ENCODE measurements at regions not wholly inside any gene's neighbourhood (a gene's known extent, or its start where the extent isn't known, plus 50 kb on each side); places are given as distances from the start of the nearest gene placed in this dataset.
"Not testable (repeated sequence)": the region's sequence is repeated elsewhere in the genome, so short reads cannot be mapped to it uniquely, and the experiment has no call there.

DNA sequence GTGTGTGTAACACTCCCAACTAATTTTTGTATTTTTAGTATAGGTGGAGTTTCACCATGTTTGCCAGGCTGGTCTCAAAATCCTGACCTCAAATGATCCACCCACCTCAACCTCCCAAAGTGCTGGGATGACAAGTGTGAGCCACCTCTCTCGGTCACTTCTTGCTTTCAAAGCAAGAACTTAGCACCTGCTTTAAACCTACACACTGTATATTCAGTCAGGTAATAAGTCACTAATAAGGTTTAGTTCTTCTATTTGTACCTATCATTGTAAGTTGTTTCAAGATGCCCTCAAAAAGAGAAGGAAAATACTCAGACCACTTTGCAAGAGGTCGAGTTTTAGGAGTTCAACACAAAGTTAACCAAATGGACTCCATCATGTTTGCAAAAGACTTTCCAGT, 431.3 kb downstream of the MRPL39 start:
- in situ Hi-C loops (cut with MboI; ENCODE audit: low sequenced_read_pairs), result no loop called here

DNA sequence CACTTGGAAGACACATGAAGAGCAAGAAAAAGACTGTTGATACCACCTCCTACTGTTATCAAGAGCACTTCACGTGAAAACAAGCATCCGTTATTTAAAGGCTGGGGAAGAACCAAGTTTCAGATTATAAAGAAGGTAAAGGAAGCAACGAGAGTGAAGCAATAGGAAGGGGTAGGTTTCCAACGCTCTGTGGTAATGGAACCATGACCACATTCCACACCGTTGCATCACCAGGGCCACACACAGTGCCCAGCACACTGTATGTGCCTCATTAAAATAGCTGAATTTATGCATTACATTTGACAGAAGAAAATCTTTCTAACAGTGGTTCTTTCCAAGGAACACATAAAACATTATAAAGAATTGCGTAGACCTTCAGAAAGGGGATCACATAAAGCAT, 435.8 kb downstream of the MRPL39 start:
- in situ Hi-C loops (cut with MboI; ENCODE audit: low sequenced_read_pairs), result no loop called here

DNA sequence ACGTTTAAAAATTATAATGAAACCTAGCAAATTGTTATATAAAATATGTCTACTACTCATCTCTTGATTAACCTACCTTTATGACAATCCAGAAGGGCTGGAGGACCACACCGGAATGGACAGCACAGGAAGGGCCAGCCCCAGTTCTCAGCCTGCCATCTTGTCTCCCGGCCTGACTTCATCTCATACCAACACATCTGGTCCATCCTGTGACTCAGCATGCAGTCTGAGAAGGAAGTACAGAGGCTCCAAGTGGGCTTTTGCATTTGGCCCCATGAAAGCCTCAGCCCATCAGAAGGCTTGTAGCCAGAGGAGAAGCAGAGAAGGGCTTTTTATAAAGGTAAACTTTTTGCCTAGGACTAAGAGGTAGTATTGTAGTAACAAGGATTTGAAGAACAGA, 436.6 kb downstream of the MRPL39 start:
- in situ Hi-C loops (cut with MboI; ENCODE audit: low sequenced_read_pairs), result no loop called here

DNA sequence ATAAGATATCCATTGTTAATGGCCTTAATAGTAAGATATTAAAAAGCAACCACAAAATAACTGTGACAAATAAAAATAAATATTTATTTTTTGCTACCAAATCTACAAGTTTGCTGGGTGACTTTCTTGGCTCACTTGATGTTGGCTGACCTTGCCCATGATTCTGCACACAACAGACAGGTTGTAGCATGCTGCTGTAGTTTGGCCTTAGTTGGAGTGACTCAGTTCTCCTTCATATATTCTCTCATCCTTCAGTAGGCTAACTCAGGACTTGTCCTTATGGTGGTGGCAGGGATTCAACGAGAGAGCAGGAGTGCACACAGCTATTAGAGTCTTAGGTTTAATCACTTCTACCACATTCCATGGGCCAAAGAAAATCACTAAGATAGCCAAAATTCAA, 437.9 kb downstream of the MRPL39 start:
- in situ Hi-C loops (cut with MboI; ENCODE audit: low sequenced_read_pairs), result no loop called here

DNA sequence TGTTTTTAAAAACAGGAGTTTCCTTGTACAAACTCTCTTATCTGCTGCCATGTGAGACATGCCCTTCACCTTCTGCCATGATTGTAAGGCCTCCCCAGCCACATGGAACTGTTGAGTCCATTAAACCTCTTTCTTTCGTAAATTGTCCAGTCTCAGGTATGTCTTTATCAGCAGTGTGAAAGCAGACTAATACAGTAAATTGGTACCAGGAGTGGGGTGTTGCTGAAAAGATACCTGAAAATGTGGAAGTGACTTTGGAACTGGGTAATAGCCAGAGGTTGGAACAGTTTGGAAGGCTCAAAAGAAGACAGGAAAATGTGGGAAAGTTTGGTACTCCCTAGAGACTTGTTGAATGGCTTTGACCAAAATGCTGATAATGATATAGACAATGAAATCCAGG, 440.4 kb downstream of the MRPL39 start:
- in situ Hi-C loops (cut with MboI; ENCODE audit: low sequenced_read_pairs), result not testable (repeated sequence)

DNA sequence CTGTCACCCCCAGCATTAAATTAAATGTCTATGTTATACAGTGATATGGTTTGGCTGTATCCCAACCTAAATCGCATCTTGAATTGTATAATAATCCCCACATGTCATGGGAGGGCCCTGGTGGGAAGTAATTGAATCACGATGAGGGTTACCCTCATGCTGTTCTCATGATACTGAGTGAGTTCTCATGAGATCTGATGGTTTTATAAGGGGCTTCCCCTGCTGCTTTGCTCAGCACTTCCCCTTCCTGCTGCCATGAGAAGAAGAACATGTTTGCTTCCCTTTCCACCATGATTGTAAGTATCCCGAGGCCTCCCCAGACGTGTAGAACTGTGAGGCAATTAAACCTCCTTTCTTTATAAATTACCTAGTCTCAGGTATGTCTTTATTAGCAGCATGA, 445.7 kb downstream of the MRPL39 start:
- in situ Hi-C loops (cut with MboI; ENCODE audit: low sequenced_read_pairs), result no loop called here

DNA sequence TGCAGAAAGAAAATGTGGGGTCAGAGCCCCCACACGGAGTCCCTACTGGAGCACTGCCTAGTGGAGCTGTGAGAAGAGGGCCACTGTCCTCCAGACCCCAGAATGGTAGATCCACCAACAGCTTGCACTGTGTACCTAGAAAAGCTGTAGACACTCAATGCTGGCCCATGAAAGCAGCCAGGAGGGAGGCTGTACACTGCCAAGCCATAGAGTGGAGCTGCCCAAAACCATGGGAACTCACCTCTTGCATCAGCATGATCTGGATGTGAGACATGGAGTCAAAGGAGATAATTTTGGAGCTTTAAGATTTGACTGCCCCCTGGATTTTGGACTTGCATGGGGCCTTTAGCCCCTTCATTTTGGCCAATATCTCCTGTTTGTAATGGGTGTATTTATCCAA, 452.3 kb downstream of the MRPL39 start:
- in situ Hi-C loops (cut with MboI; ENCODE audit: low sequenced_read_pairs), result not testable (repeated sequence)

DNA sequence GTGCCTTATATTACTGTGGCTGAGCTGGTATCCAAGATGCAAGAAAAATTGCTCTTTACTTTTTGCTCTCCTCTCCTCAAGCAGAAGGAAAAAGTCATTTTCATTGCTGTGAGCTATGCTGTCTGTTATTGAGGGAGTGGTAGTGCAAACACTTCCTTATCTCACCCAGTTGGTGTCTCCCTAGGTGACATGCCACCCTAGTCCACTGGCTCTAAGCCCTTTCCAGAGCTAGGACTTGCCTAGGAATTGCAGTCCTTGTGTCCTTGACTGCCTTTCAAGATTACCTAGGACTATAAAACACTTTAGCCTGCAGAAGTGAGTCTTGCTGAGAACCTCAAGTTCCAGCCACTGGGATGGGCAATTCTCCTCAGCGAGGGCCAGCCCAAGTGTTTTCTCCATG, 458.3 kb downstream of the MRPL39 start:
- in situ Hi-C loops (cut with MboI; ENCODE audit: low sequenced_read_pairs), result no loop called here

DNA sequence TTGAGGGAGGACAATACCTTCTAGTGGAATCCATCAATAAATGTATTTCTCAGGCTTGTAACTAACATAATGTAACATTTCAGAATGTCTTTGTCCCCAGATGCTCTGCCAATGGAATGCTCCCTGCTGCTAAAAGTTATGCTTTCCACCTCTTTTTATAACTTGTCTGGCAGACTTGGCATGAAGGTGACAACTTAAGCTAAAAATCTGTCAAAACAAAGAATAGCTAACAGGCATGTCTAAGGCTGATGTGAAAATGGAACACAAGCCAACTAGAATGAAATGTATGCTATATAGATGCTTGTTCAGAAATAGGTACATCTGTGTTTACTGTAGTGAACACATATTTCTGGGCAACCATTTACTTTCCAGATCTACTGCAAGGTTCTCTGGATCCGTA, 467.9 kb downstream of the MRPL39 start:
- in situ Hi-C loops (cut with MboI; ENCODE audit: low sequenced_read_pairs), result no loop called here

DNA sequence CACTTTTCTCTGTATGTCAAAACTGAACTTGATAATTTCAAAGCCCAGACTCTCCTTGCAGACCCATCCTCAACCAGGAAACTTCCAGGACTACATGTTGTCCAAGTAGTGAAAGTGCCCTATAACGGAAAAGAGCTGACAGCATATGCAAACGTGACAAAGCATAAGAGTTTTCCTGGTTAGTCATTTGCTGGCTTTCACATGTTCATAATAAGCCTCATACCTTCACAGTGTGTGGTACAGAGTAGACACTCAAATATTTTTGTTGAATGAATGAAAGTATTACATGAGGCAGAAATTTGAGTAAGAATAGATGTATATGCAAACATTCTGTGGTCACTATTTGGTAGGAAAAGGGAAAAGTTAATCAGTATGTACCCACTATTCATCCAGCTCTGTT, 473.3 kb downstream of the MRPL39 start:
- in situ Hi-C loops (cut with MboI; ENCODE audit: low sequenced_read_pairs), result no loop called here

DNA sequence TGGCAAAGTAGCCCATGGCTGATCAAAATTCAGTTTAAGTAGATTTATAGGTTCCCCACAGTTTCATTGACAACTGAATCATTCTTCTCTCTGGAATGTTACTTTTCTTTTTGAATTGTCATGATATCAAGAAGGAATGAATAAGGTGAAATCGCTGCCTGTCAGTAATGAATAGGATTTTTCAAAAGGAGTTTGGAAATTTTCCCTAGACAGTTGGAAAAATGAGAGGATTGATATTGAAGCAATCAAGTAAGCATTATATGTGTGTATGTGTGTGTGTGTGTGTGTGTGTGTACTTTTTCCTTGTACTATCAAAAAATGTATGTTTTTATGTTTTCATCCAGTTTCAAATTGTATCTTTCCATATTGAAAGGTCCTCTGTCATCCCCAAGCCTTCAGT, 479.5 kb downstream of the MRPL39 start:
- in situ Hi-C loops (cut with MboI; ENCODE audit: low sequenced_read_pairs), result no loop called here

DNA sequence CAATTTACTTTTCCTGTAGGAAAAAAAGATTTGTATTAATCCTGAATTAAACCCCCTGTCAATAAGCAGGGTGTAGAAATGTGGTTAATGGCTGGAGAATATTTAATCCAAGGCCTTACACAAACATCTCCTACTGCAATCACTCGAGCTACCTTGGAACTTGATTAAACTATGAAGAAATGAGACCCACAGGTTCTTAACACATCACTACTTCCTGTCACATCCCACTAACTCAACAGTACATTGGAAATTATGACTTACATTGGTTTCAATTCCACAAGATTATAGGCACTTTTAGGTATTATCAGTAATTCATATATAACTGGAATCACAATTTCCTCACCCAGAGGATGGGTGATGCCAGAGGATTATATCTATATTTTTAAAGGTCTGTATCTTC, 480.3 kb downstream of the MRPL39 start:
- in situ Hi-C loops (cut with MboI; ENCODE audit: low sequenced_read_pairs), result no loop called here

DNA sequence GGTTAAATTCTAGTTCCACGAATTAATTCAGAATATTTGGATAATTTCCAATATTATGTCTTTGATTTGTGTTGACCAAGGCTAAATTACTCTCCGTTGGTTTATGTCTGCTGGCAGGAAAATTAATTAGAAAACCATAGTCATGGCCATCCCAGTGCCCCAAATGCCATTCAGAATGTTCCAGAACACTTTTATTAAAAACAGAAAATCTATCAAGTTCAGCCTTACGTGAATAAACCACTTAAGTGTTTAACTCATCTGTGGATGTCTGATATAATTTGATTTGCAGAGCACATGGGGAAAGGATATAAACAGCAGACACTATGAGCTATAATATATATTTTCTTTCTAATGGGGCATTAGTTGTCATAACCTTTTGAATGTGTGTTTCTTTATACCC, 480.7 kb downstream of the MRPL39 start:
- in situ Hi-C loops (cut with MboI; ENCODE audit: low sequenced_read_pairs), result no loop called here

DNA sequence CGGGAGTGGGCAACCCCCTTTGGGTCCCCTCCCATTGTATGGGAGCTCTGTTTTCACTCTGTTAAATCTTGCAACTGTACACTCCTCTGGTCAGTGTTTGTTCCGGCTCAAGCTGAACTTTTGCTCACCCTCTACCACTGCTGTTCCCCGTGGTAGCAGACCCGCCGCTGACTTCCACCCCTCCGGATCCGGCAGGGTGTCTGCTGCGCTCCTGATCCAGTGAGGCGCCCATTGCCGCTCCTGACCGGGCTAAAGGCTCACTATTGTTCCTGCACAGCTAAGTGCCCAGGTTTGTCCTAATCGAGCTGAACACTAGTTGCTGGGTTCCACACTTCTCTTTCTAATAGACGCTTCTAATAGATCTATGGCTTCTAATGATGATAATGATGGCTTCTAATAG, 488.6 kb downstream of the MRPL39 start:
- in situ Hi-C loops (cut with MboI; ENCODE audit: low sequenced_read_pairs), result no loop called here

DNA sequence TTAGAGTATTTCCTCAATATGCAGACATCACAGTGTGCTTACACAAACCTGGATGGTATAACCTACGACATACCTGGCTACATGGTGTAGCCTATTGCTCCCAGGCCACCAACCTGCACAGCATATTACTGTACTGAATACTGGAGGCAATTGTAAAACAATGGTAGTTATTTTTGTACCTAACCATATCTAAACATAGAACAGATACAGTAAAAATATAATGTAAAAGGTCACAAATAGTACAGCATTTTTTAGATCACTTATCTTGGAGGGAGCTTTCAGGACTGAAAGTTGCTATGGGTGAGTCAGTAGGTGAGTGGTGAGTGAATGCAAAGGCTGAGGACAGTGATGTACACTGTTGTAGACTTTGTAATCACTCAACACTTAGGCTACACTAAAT, 492.3 kb downstream of the MRPL39 start:
- in situ Hi-C loops (cut with MboI; ENCODE audit: low sequenced_read_pairs), result no loop called here

DNA sequence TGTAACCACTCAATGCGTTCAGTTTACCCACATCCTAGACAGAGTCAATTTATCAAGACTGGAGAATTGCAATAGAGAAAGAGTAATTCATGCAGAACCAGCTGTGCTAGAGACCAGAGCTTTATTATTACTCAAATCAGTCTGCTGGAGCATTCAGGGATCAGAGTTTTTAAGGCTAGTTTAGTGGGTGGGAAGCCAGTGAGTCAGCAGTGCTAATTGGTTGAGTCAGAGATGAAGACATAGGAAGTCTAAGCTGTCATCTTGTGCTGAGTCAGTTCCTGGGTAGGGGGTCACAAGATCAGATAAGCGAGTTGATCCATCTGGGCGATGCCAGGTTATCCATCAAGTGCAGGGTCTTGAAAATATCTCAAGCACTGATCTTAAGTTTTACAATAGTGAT, 499.6 kb downstream of the MRPL39 start:
- in situ Hi-C loops (cut with MboI; ENCODE audit: low sequenced_read_pairs), result no loop called here

DNA sequence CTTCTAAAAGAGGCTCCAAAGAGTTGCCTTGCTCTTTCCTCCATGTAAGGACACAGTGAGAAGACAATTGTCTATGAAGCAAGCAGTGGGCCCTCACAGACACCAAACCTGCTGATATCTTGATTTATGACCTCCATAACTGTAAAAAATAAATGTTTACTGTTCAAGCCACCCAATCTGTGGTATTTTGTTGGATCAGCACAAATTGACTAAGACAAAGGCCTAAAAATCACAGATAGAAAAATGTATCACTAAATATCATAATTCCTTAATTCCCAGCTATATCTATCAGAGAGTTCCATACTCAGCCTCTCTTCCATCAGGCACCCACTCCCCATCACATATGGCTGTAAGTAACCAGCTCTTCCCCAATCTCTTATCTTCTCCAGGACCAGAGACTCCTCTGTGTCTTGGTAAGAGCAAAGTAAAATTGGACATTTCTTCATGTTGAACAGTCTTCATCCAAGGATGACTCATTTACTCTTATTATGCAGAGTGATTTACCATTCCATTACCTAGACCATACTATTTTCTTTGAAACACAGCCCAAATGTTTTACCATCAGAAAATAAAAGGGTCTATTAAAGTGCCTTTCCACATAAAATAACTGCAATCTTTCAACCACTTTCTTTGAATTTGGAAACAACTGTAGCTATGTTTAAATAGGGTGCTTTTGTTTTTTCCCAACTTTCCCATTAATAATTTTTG, 503.6 kb downstream of the MRPL39 start:
- in situ Hi-C loops (cut with MboI; ENCODE audit: low sequenced_read_pairs), result no loop called here

DNA sequence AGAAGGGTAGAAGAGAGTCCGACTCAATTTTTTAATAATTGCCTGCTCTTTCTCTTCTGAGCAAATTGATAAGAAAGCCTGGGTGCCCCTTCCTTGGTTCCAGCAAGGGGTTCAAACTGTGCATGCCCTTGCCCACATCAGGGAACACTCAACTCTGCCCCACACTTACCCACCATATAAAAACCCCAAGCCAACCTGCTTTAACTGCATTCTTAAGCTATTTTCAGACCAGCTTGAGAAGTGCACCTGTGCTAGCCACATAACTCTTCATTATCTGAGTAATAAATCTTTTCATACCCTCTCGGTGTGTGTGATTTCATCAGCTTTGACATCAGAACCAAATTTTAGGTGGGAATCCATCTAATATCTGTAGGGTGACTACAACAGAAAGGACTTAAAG, 509.6 kb downstream of the MRPL39 start:
- in situ Hi-C loops (cut with MboI; ENCODE audit: low sequenced_read_pairs), result no loop called here

DNA sequence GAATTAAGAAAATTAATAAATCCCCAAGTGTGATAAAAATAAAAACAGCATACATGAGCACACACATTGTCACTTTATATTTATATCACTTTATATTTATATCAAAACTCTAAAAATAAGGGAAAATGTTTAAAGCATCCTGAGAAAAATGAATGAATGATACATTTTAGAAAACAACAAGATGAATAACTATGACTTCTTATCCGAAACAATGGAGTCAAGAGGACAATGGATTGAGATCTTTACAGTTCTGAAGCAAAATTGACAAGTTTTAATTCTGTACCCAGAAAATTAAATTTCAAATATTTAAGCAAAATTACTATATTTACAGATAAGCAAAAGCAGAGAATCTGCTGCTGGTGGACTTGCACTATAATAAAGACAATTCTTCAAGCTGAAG, 512.6 kb downstream of the MRPL39 start:
- in situ Hi-C loops (cut with MboI; ENCODE audit: low sequenced_read_pairs), result no loop called here

DNA sequence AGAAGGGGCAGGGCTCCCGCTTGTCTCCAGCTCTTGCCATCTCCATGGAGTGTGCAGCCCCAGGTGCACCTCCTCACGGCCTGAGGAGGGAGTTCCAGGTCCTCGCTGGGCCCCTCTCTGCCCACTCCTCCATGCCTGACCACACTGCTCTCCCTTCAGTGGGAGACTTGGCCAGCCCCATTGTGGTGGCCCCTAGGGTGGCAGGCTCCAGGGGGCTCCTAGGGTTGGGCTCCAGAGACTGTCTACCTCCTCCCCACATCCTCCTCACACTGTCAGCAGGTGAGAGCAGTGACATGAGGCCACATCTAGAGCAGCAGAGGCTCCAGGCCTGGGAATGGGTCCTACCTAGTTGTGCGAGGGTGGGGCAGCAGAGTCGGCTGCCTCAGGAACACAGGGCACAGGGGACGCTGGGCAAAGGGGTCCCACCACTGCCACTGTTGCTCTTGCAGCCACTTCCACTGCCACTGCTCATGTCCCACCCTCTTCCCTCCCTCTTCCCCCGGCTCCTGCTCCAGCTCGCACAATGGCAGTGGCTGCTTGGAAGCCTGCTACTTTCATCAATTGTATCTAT, 514.8 kb downstream of the MRPL39 start:
- in situ Hi-C loops (cut with MboI; ENCODE audit: low sequenced_read_pairs), result no loop called here

DNA sequence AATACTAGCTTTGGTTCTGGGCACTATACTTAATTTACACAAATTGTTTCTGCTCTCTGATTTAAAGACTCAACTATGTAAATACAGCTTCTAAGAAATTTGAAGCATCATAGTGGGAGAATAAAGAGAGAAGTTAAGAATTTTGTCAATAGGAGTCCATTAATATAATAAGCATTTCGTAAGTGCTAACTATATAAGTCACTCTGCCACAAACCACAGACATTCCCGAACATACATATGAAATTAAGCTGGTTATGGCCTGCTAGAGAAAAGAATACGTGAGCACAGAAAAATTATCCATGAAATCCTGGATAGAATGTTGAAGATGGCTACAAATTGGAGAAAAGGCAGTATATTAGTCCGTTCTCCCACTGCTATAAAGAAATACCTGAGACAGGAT, 526.2 kb downstream of the MRPL39 start:
- in situ Hi-C loops (cut with MboI; ENCODE audit: low sequenced_read_pairs), result no loop called here

DNA sequence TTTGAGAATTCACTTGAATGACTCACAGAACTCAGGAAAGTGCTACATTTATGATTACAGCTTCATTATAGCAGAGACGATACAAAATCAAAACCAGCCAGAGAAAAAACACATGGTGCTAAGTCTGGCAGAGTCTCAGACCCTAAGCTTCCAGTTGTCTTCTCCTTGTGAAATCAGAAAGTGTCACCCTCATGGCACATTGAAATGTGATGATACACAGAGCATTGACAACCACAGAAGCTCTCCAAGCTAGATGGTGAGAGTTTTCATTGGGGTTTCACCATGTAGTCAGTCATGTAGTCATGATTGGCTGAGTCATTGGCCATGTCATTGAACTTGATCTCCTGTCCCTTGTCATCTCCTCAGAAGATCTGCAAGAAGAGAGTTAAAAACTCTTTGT, 526.6 kb downstream of the MRPL39 start:
- in situ Hi-C loops (cut with MboI; ENCODE audit: low sequenced_read_pairs), result no loop called here

DNA sequence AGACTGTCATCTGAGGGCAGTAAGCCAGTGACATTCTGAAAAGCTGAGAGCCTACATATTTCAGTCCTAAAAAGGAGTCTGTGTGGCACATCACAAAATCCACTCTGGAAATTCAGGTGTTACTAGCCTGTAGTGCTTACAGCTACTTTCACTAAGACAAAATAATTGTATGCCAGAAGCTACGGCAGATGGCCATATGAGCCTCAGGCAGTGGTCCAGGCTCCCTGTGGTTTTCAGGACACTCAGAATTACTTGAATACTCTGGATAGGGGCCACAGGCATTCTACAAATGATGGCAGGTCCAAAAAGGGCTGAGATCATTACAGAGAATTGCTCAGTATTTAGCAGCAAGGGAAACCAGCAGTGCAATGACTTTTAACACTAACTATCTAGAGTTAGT, 527.1 kb downstream of the MRPL39 start:
- in situ Hi-C loops (cut with MboI; ENCODE audit: low sequenced_read_pairs), result no loop called here

All from HL-60/S4 treated with phorbol 12-myristate 13-acetate at 8.2 ng/mL for 4 days and 3 days (cell line).